Stimulated activated effector memory CD8-positive, alpha-beta T cell treated with anti-CD3 and anti-CD28 coated beads, Interleukin-12 subunit alpha, Interleukin-12 subunit beta, amount 100 ng/mL, for 72 hours (primary cell): ENCODE measurements at regions not wholly inside any gene's neighbourhood (a gene's known extent, or its start where the extent isn't known, plus 50 kb on each side); places are given as distances from the start of the nearest gene placed in this dataset.

Source experiments
- ATAC-seq: fragments of 150-1000 bp; cut with Tn5 transposase; 2 replicates; pipeline ENCODE4 v1.10.0; 2021
- DNase-seq, 2 donors: peaks; one replicate each; pipeline ENCODE4 v3.0.0; 2021 to 2022; ENCODE audit warnings: low spot score in 2 of 2
- H3K27ac Mint-ChIP-seq: one replicate; pipeline ENCODE4 v1.8.0; 2022; ENCODE audit warnings: mild to moderate bottlenecking, mixed read lengths
- H3K36me3 Mint-ChIP-seq: one replicate; pipeline ENCODE4 v1.8.0; 2022; ENCODE audit warnings: mild to moderate bottlenecking, mixed read lengths
- H3K4me1 Mint-ChIP-seq: one replicate; pipeline ENCODE4 v1.8.0; 2022; ENCODE audit warnings: mixed read lengths
- H3K4me3 Mint-ChIP-seq: one replicate; pipeline ENCODE4 v1.8.0; 2022; ENCODE audit warnings: mild to moderate bottlenecking, mixed read lengths
- H3K9me3 Mint-ChIP-seq: one replicate; pipeline ENCODE4 v1.8.0; 2022; ENCODE audit warnings: mixed read lengths

GRCh38 chr13:103308667-103309066, 242.4 kb upstream of the SLC10A2 start:
- Mint-ChIP-seq H3K27ac (no peak overlapping the region), H3K4me1 (no peaks in the 10 kb centered on the region), H3K36me3 (no peaks in the 10 kb centered on the region), H3K4me3 (no peak overlapping the region), H3K9me3 (peaks cover 19% of the 10 kb centered on the region)
- ATAC-seq (no peak), DNase-seq (no peak)

- Mint-ChIP-seq H3K27ac (no peak overlapping the region), H3K4me3 (no peak overlapping the region), H3K4me1 (no peaks in the 10 kb centered on the region), H3K36me3 (no peaks in the 10 kb centered on the region), H3K9me3 (peaks cover 19% of the 10 kb centered on the region)
- ATAC-seq, result no peak
- no peak for DNase-seq
These were observed 239.9 kb upstream of the SLC10A2 start for GRCh38 chr13:103306163-103306562.

- Mint-ChIP-seq H3K36me3 (no peaks in the 10 kb centered on the region), H3K4me1 (no peaks in the 10 kb centered on the region), H3K27ac (no peak overlapping the region), H3K4me3 (no peak overlapping the region), H3K9me3 (peaks cover 13% of the 10 kb centered on the region)
- ATAC-seq (no peak), DNase-seq (no peak)
These were observed 236.9 kb upstream of the SLC10A2 start for GRCh38 chr13:103303078-103303651.

GRCh38 chr13:103302676-103303075, 236.5 kb upstream of the SLC10A2 start:
- no peak overlapping the region for H3K4me3 Mint-ChIP-seq
- H3K27ac Mint-ChIP-seq, result no peak overlapping the region
- H3K36me3 Mint-ChIP-seq, result no peaks in the 10 kb centered on the region
- DNase-seq (no peak), ATAC-seq (no peak)
- peaks cover 12% of the 10 kb centered on the region for H3K9me3 Mint-ChIP-seq
- H3K4me1 Mint-ChIP-seq, result no peaks in the 10 kb centered on the region

GRCh38 chr13:103299079-103299478, 232.9 kb upstream of the SLC10A2 start:
- ATAC-seq, result no peak
- H3K36me3 Mint-ChIP-seq, result no peaks in the 10 kb centered on the region
- no peaks in the 10 kb centered on the region for H3K4me1 Mint-ChIP-seq
- H3K9me3 Mint-ChIP-seq, result peaks cover 19% of the 10 kb centered on the region
- no peak for DNase-seq
- H3K4me3 Mint-ChIP-seq, result no peak overlapping the region
- H3K27ac Mint-ChIP-seq, result no peak overlapping the region

- DNase-seq, result no peak
- no peak overlapping the region for H3K27ac Mint-ChIP-seq
- H3K4me3 Mint-ChIP-seq, result no peak overlapping the region
- no peaks in the 10 kb centered on the region for H3K4me1 Mint-ChIP-seq
- H3K36me3 Mint-ChIP-seq, result no peaks in the 10 kb centered on the region
- H3K9me3 Mint-ChIP-seq, result peaks cover 19% of the 10 kb centered on the region
- ATAC-seq, result no peak
These were observed 230.9 kb upstream of the SLC10A2 start for GRCh38 chr13:103297083-103297482.

- DNase-seq (no peak), ATAC-seq (no peak)
- Mint-ChIP-seq H3K27ac (no peak overlapping the region), H3K36me3 (no peaks in the 10 kb centered on the region), H3K4me3 (no peak overlapping the region), H3K9me3 (peaks cover 7% of the 10 kb centered on the region), H3K4me1 (no peaks in the 10 kb centered on the region)
These were observed 225.8 kb upstream of the SLC10A2 start for GRCh38 chr13:103291798-103292572.

GRCh38 chr13:103291226-103291625, 225.0 kb upstream of the SLC10A2 start:
- no peak for DNase-seq
- ATAC-seq, result no peak
- no peaks in the 10 kb centered on the region for H3K36me3 Mint-ChIP-seq
- H3K4me3 Mint-ChIP-seq, result no peak overlapping the region
- no peak overlapping the region for H3K27ac Mint-ChIP-seq
- no peaks in the 10 kb centered on the region for H3K4me1 Mint-ChIP-seq
- H3K9me3 Mint-ChIP-seq, result peaks cover 7% of the 10 kb centered on the region

GRCh38 chr13:103289681-103290080, 223.5 kb upstream of the SLC10A2 start:
- ATAC-seq (no peak), DNase-seq (no peak)
- Mint-ChIP-seq H3K36me3 (no peaks in the 10 kb centered on the region), H3K9me3 (peaks cover 6% of the 10 kb centered on the region), H3K4me3 (no peak overlapping the region), H3K27ac (no peak overlapping the region), H3K4me1 (no peaks in the 10 kb centered on the region)

- Mint-ChIP-seq H3K4me3 (no peak overlapping the region), H3K9me3 (peaks cover 6% of the 10 kb centered on the region), H3K36me3 (no peaks in the 10 kb centered on the region), H3K4me1 (no peaks in the 10 kb centered on the region), H3K27ac (no peak overlapping the region)
- ATAC-seq (no peak), DNase-seq (no peak)
These were observed 221.9 kb upstream of the SLC10A2 start for GRCh38 chr13:103288114-103288513.

- no peak for ATAC-seq
- H3K4me1 Mint-ChIP-seq, result no peaks in the 10 kb centered on the region
- no peaks in the 10 kb centered on the region for H3K36me3 Mint-ChIP-seq
- H3K9me3 Mint-ChIP-seq, result peaks cover 6% of the 10 kb centered on the region
- no peak for DNase-seq
- H3K27ac Mint-ChIP-seq, result no peak overlapping the region
- H3K4me3 Mint-ChIP-seq, result no peak overlapping the region
These were observed 221.4 kb upstream of the SLC10A2 start for GRCh38 chr13:103287659-103288058.

- no peak overlapping the region for H3K4me3 Mint-ChIP-seq
- no peaks in the 10 kb centered on the region for H3K4me1 Mint-ChIP-seq
- DNase-seq, result no peak
- H3K36me3 Mint-ChIP-seq, result no peaks in the 10 kb centered on the region
- H3K27ac Mint-ChIP-seq, result no peak overlapping the region
- H3K9me3 Mint-ChIP-seq, result peaks cover 3% of the 10 kb centered on the region
- ATAC-seq, result no peak
These were observed 218.2 kb upstream of the SLC10A2 start for GRCh38 chr13:103284466-103284865.

GRCh38 chr13:103283451-103283820, 217.2 kb upstream of the SLC10A2 start:
- ATAC-seq (no peak), DNase-seq (no peak)
- Mint-ChIP-seq H3K9me3 (peaks cover 3% of the 10 kb centered on the region), H3K36me3 (no peaks in the 10 kb centered on the region), H3K27ac (no peak overlapping the region), H3K4me1 (no peaks in the 10 kb centered on the region), H3K4me3 (no peak overlapping the region)

GRCh38 chr13:103282571-103283450, 216.6 kb upstream of the SLC10A2 start:
- DNase-seq (no peak), ATAC-seq (no peak)
- no peaks in the 10 kb centered on the region for H3K4me1 Mint-ChIP-seq
- no peak overlapping the region for H3K27ac Mint-ChIP-seq
- H3K36me3 Mint-ChIP-seq, result no peaks in the 10 kb centered on the region
- peaks cover 3% of the 10 kb centered on the region for H3K9me3 Mint-ChIP-seq
- no peak overlapping the region for H3K4me3 Mint-ChIP-seq

- H3K36me3 Mint-ChIP-seq, result no peaks in the 10 kb centered on the region
- H3K4me1 Mint-ChIP-seq, result no peaks in the 10 kb centered on the region
- no peak for DNase-seq
- no peaks in the 10 kb centered on the region for H3K9me3 Mint-ChIP-seq
- H3K27ac Mint-ChIP-seq, result no peak overlapping the region
- no peak for ATAC-seq
- no peak overlapping the region for H3K4me3 Mint-ChIP-seq
These were observed 211.9 kb upstream of the SLC10A2 start for GRCh38 chr13:103277959-103278694.
